ENCODE measurements at regions not wholly inside any gene's neighbourhood (a gene's known extent, or its start where the extent isn't known, plus 50 kb on each side); places are given as distances from the start of the nearest gene placed in this dataset.

- Histone ChIP-seq H3K9me3 (ENCODE audit: control insufficient read depth in 2 of 2, insufficient read depth in 1 of 2, low read length in 1 of 2) (no peaks in the 10 kb centered on the region), H3K27me3 (ENCODE audit: control insufficient read depth in 2 of 2, insufficient read depth in 1 of 2, low read length in 1 of 2) (no peaks in the 10 kb centered on the region), H3K4me3 (ENCODE audit: low read length in 2 of 2) (no peak overlapping the region), H3K4me1 (ENCODE audit: control insufficient read depth in 2 of 2, insufficient read depth in 2 of 2, low read length in 2 of 2) (no peaks in the 10 kb centered on the region), H3K36me3 (ENCODE audit: control insufficient read depth in 2 of 2, insufficient read depth in 2 of 2, low read length in 1 of 2) (no peaks in the 10 kb centered on the region), H3K27ac (ENCODE audit: low read depth in 1 of 2, low read length in 1 of 2) (no peak overlapping the region)
- DNase-seq (ENCODE audit: low read depth in 6 of 9, low spot score in 9 of 9): no peak
- 96% methylated on average over 2 of the region's 2 CpGs for WGBS
Observed at GRCh38 chr20:4544765-4545164, 141.5 kb upstream of the PRNP start.

DNA sequence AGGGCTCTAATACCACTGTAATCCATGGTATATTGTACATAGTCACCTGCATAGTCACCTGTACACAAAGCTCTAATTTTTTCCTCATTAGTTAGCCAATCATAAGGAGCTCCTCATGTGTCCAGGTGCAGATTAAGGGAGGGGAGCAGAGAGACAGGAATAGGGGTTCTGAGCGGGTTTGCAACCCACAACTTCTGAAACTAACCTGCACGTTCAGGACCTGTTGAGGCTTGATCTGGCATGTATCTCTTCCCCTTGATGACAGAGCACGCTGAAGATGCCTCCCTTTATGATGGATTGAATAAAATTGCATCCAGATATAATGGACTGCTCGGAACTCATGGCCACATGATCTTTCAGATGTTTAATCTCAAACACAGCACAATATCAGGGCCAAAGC lies 144.0 kb upstream of the PRNP start:
- Histone ChIP-seq H3K27ac (ENCODE audit: low read depth in 1 of 2, low read length in 1 of 2) (no peak overlapping the region), H3K4me3 (ENCODE audit: low read length in 2 of 2) (no peak overlapping the region), H3K4me1 (ENCODE audit: control insufficient read depth in 2 of 2, insufficient read depth in 2 of 2, low read length in 2 of 2) (no peaks in the 10 kb centered on the region), H3K27me3 (ENCODE audit: control insufficient read depth in 2 of 2, insufficient read depth in 1 of 2, low read length in 1 of 2) (no peaks in the 10 kb centered on the region), H3K36me3 (ENCODE audit: control insufficient read depth in 2 of 2, insufficient read depth in 2 of 2, low read length in 1 of 2) (no peaks in the 10 kb centered on the region), H3K9me3 (ENCODE audit: control insufficient read depth in 2 of 2, insufficient read depth in 1 of 2, low read length in 1 of 2) (no peaks in the 10 kb centered on the region)
- 88% methylated on average over 4 of the region's 4 CpGs for WGBS
- DNase-seq (ENCODE audit: low read depth in 6 of 9, low spot score in 9 of 9): no peak

GRCh38 chr20:4534315-4534714 lies 151.9 kb upstream of the PRNP start:
- no peaks in the 10 kb centered on the region for H3K36me3 ChIP-seq (ENCODE audit: control insufficient read depth in 2 of 2, insufficient read depth in 2 of 2, low read length in 1 of 2)
- H3K4me3 ChIP-seq (ENCODE audit: low read length in 2 of 2): no peak overlapping the region
- H3K4me1 ChIP-seq (ENCODE audit: control insufficient read depth in 2 of 2, insufficient read depth in 2 of 2, low read length in 2 of 2): no peaks in the 10 kb centered on the region
- 95% methylated on average over 3 of the region's 3 CpGs for WGBS
- H3K9me3 ChIP-seq (ENCODE audit: control insufficient read depth in 2 of 2, insufficient read depth in 1 of 2, low read length in 1 of 2): no peaks in the 10 kb centered on the region
- no peak overlapping the region for H3K27ac ChIP-seq (ENCODE audit: low read depth in 1 of 2, low read length in 1 of 2)
- no peaks in the 10 kb centered on the region for H3K27me3 ChIP-seq (ENCODE audit: control insufficient read depth in 2 of 2, insufficient read depth in 1 of 2, low read length in 1 of 2)
- no peak for DNase-seq (ENCODE audit: low read depth in 6 of 9, low spot score in 9 of 9)

DNA sequence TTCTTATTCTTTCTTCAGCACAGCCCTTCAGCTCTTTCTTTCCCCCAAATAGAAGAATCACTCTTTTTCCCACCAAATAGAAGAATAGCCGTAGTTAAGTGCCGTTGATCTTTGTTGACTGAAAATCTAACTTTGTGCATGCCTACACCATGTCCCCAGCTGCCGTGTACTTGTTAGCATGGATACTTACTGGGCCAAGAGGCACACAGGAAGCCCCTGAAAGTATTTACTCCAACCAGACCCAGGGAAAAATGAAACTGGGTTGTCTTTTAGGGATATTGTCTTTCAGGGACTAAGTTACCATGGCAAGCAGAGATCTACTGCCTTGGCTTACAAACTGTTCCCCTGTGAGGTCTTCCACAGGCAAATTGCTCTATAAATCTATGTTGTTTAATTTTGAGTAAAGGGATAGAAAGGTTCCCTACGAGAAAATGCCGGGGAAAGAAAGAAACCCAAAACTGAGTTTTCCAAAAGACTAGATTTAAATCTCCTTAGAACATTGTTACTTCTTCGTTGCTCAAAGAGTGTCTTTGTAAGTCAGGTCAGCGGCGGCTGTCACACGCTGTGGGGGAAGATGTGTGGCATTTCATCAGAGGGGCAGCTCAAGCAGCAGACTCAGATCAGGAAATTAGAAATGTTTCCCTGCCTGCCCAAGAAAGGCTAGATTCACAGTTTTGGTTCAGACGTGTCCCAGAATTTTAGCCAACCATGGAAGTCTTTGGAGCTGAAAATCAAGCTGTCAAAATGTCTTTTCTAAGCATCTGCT lies 152.7 kb upstream of the PRNP start:
- Histone ChIP-seq H3K4me1 (ENCODE audit: control insufficient read depth in 2 of 2, insufficient read depth in 2 of 2, low read length in 2 of 2) (no peaks in the 10 kb centered on the region), H3K4me3 (ENCODE audit: low read length in 2 of 2) (no peak overlapping the region), H3K36me3 (ENCODE audit: control insufficient read depth in 2 of 2, insufficient read depth in 2 of 2, low read length in 1 of 2) (no peaks in the 10 kb centered on the region), H3K27ac (ENCODE audit: low read depth in 1 of 2, low read length in 1 of 2) (peak overlapping the region in 1 of 2 donors; percentile 22), H3K27me3 (ENCODE audit: control insufficient read depth in 2 of 2, insufficient read depth in 1 of 2, low read length in 1 of 2) (no peaks in the 10 kb centered on the region), H3K9me3 (ENCODE audit: control insufficient read depth in 2 of 2, insufficient read depth in 1 of 2, low read length in 1 of 2) (no peaks in the 10 kb centered on the region)
- no peak for DNase-seq (ENCODE audit: low read depth in 6 of 9, low spot score in 9 of 9)
- 85% methylated on average over 10 of the region's 10 CpGs for WGBS

DNA sequence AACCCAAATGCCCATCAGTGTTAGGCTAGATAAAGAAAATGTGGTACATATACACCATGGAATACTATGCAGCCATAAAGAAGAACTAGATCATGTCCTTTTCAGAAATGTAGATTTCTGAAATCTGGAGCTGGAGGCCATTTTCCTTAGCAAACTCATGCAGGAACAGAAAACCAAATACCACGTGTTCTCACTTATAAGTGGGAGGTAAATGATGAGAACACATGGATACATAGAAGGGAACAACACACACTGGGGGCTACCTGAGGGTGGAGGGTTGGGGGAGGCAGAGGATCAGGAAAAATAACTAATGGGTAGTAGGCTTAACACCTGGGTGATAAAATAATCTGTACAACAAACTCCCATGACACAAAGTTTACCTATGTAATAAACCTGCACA lies 153.5 kb upstream of the PRNP start:
- Histone ChIP-seq H3K27ac (ENCODE audit: low read depth in 1 of 2, low read length in 1 of 2) (no peak overlapping the region), H3K27me3 (ENCODE audit: control insufficient read depth in 2 of 2, insufficient read depth in 1 of 2, low read length in 1 of 2) (no peaks in the 10 kb centered on the region), H3K4me1 (ENCODE audit: control insufficient read depth in 2 of 2, insufficient read depth in 2 of 2, low read length in 2 of 2) (no peaks in the 10 kb centered on the region), H3K36me3 (ENCODE audit: control insufficient read depth in 2 of 2, insufficient read depth in 2 of 2, low read length in 1 of 2) (no peaks in the 10 kb centered on the region), H3K4me3 (ENCODE audit: low read length in 2 of 2) (no peak overlapping the region), H3K9me3 (ENCODE audit: control insufficient read depth in 2 of 2, insufficient read depth in 1 of 2, low read length in 1 of 2) (no peaks in the 10 kb centered on the region)
- no peak for DNase-seq (ENCODE audit: low read depth in 6 of 9, low spot score in 9 of 9)
- 86% methylated on average over 1 of the region's 1 CpG for WGBS

GRCh38 chr20:4524792-4525191 lies 161.5 kb upstream of the PRNP start:
- no peak for DNase-seq (ENCODE audit: low read depth in 6 of 9, low spot score in 9 of 9)
- Histone ChIP-seq H3K4me3 (ENCODE audit: low read length in 2 of 2) (no peak overlapping the region), H3K9me3 (ENCODE audit: control insufficient read depth in 2 of 2, insufficient read depth in 1 of 2, low read length in 1 of 2) (no peaks in the 10 kb centered on the region), H3K27ac (ENCODE audit: low read depth in 1 of 2, low read length in 1 of 2) (no peak overlapping the region), H3K4me1 (ENCODE audit: control insufficient read depth in 2 of 2, insufficient read depth in 2 of 2, low read length in 2 of 2) (peaks cover 0 to 10% of the 10 kb centered on the region in 2 donors), H3K27me3 (ENCODE audit: control insufficient read depth in 2 of 2, insufficient read depth in 1 of 2, low read length in 1 of 2) (peaks cover 0 to 3% of the 10 kb centered on the region in 2 donors), H3K36me3 (ENCODE audit: control insufficient read depth in 2 of 2, insufficient read depth in 2 of 2, low read length in 1 of 2) (no peaks in the 10 kb centered on the region)
- WGBS: 95% methylated on average over 1 of the region's 1 CpG

DNA sequence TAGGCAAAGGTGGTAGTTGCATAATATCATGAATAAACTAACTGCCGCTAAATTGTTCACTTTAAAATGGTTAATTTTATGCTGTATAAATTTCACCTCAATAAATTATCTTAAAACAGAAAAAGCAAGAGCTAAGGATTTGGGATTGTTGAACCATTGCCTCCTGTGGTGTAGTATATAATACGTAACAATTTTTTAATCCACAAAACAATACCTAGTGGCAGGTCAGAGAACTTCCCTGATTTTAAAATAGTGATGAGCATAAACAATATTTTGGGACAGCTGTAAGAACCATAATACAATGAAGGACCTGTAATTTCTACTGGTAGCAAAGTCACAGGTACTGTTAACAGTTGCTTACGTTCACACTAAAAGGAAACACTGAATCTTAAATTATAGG lies 161.9 kb upstream of the PRNP start:
- DNase-seq (ENCODE audit: low read depth in 6 of 9, low spot score in 9 of 9): no peak
- H3K4me3 ChIP-seq (ENCODE audit: low read length in 2 of 2): no peak overlapping the region
- H3K36me3 ChIP-seq (ENCODE audit: control insufficient read depth in 2 of 2, insufficient read depth in 2 of 2, low read length in 1 of 2): no peaks in the 10 kb centered on the region
- peaks cover 0 to 3% of the 10 kb centered on the region in 2 donors for H3K27me3 ChIP-seq (ENCODE audit: control insufficient read depth in 2 of 2, insufficient read depth in 1 of 2, low read length in 1 of 2)
- no peak overlapping the region for H3K27ac ChIP-seq (ENCODE audit: low read depth in 1 of 2, low read length in 1 of 2)
- H3K9me3 ChIP-seq (ENCODE audit: control insufficient read depth in 2 of 2, insufficient read depth in 1 of 2, low read length in 1 of 2): no peaks in the 10 kb centered on the region
- WGBS: 97% methylated on average over 3 of the region's 3 CpGs
- peaks cover 4 to 14% of the 10 kb centered on the region in 2 donors for H3K4me1 ChIP-seq (ENCODE audit: control insufficient read depth in 2 of 2, insufficient read depth in 2 of 2, low read length in 2 of 2)

DNA sequence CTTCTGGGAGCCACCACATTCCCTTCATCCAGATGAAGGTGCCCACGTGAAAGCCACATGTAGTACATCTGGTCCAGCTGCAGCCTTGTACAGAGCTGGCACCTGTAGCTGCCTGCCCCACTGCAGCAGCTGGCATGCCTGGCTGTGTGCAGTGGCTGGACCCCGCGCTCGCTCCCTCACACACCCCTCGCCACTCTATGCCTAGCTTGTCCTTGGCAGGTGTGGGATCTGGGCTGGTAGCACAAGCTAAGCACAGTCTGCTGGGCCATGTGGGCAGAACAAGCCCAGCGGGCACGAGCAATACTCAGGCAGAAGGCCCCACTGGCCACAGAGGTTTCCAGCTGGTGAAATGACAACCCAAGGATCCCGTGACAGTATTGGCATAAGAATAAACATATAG lies 163.9 kb upstream of the PRNP start:
- peaks cover 5 to 15% of the 10 kb centered on the region in 2 donors for H3K4me1 ChIP-seq (ENCODE audit: control insufficient read depth in 2 of 2, insufficient read depth in 2 of 2, low read length in 2 of 2)
- no peak overlapping the region for H3K4me3 ChIP-seq (ENCODE audit: low read length in 2 of 2)
- no peaks in the 10 kb centered on the region for H3K36me3 ChIP-seq (ENCODE audit: control insufficient read depth in 2 of 2, insufficient read depth in 2 of 2, low read length in 1 of 2)
- peaks cover 0 to 1% of the 10 kb centered on the region in 2 donors for H3K27me3 ChIP-seq (ENCODE audit: control insufficient read depth in 2 of 2, insufficient read depth in 1 of 2, low read length in 1 of 2)
- H3K27ac ChIP-seq (ENCODE audit: low read depth in 1 of 2, low read length in 1 of 2): no peak overlapping the region
- no peak for DNase-seq (ENCODE audit: low read depth in 6 of 9, low spot score in 9 of 9)
- 94% methylated on average over 8 of the region's 8 CpGs for WGBS
- H3K9me3 ChIP-seq (ENCODE audit: control insufficient read depth in 2 of 2, insufficient read depth in 1 of 2, low read length in 1 of 2): no peaks in the 10 kb centered on the region

DNA sequence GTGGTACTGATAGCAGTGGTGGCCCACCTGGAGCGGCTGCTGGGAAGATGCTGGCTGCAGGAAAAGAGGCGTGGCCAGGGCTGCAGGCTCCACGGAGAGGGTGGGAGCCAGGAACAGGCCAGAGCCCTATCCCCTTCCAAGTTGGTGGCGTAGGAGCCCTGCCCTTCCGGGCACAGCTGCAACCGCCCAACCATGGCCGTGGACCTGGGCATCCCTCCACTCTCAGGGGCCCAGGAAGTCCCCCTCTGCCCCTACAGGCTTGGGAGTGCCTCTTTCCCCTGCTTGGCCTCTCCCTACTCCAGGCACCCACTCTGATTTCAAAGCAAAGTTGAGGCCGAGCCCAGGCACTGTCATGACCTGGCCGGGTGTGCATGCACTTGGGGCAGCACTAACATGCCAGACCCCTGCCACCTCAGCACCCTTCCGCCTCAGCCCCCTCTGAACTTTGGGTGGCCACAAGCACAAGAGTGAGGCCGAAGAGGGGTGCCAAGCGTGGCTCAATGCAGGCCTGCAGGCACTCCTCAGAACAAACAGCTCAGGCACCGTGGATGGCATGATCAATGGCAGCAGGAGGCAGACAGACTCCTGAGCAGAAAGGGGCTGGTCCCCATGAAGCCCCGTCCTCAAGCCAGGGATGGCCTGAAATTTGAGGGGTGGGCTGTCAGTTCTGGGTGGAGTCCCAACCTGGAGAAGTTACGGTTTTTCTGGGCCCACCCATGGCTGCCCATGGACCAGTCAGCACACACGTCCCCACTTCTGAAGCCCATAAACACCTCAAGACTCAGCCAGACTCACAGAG lies 164.9 kb upstream of the PRNP start:
- DNase-seq (ENCODE audit: low read depth in 6 of 9, low spot score in 9 of 9): no peak

More for the DNA sequence above, 164.9 kb upstream of the PRNP start:
- Histone ChIP-seq H3K4me3 (ENCODE audit: low read length in 2 of 2) (no peak overlapping the region), H3K9me3 (ENCODE audit: control insufficient read depth in 2 of 2, insufficient read depth in 1 of 2, low read length in 1 of 2) (no peaks in the 10 kb centered on the region), H3K27me3 (ENCODE audit: control insufficient read depth in 2 of 2, insufficient read depth in 1 of 2, low read length in 1 of 2) (no peaks in the 10 kb centered on the region), H3K36me3 (ENCODE audit: control insufficient read depth in 2 of 2, insufficient read depth in 2 of 2, low read length in 1 of 2) (no peaks in the 10 kb centered on the region), H3K4me1 (ENCODE audit: control insufficient read depth in 2 of 2, insufficient read depth in 2 of 2, low read length in 2 of 2) (peaks cover 5 to 12% of the 10 kb centered on the region in 2 donors), H3K27ac (ENCODE audit: low read depth in 1 of 2, low read length in 1 of 2) (no peak overlapping the region)
- WGBS: 90% methylated on average over 16 of the region's 16 CpGs
